OCI-LY7 (cell line): ENCODE measurements at regions not wholly inside any gene's neighbourhood (a gene's known extent, or its start where the extent isn't known, plus 50 kb on each side); places are given as distances from the start of the nearest gene placed in this dataset.

Experiments
- BruUV-seq: library from RNA; stranded (reverse); fragments of 400-500 nt; replicated peaks from 2 replicates; lab custom pipeline; 2021; lab: Mats Ljungman, UMichigan
- CTCF ChIA-PET: fragments of 300-600 bp; sonication (Branson Sonifier 250); formaldehyde crosslinking; loops from one replicate; lab custom pipeline; 2022; ENCODE audit warnings: antibody characterized with exemption; ENCODE audit not compliant: unreplicated experiment; lab: Charles Lee
- POLR2A ChIA-PET: fragments of 300-600 bp; sonication (Branson Sonifier 250); formaldehyde crosslinking; loops from one replicate; lab custom pipeline; 2022; ENCODE audit warnings: antibody characterized with exemption; lab: Charles Lee
- DNase-seq: peaks from one replicate; pipeline ENCODE4 v3.0.0-alpha.2; 2015; ENCODE audit warnings: low spot score
- H2AFZ ChIP-seq: fragments of 200-600 bp; sonication (generic), shearing (Covaris generic); 2 replicates; pipeline ENCODE4 v1.6.1; 2014; ENCODE audit warnings: mild to moderate bottlenecking, antibody characterized with exemption, low read length, moderate library complexity
- H3K27ac ChIP-seq: fragments of 200-600 bp; sonication (generic); 2 replicates; pipeline ENCODE4 v1.5.1; 2014; ENCODE audit warnings: mixed run types, low read depth, mild to moderate bottlenecking, moderate library complexity, low read length, inconsistent platforms; ENCODE audit not compliant: poor library complexity, severe bottlenecking
- H3K36me3 ChIP-seq: fragments of 200-600 bp; sonication (generic); 2 replicates; pipeline ENCODE4 v1.6.1; 2014; ENCODE audit warnings: mild to moderate bottlenecking, antibody characterized with exemption, low read length, moderate library complexity, mixed read lengths; ENCODE audit not compliant: insufficient read depth
- H3K4me1 ChIP-seq: fragments of 200-600 bp; sonication (generic); 2 replicates; pipeline ENCODE4 v1.5.1; 2014; ENCODE audit warnings: mild to moderate bottlenecking, low read length; ENCODE audit not compliant: insufficient read depth, poor library complexity, severe bottlenecking
- H3K4me2 ChIP-seq: fragments of 200-600 bp; sonication (generic); 2 replicates; pipeline ENCODE4 v1.6.1; 2014; ENCODE audit warnings: mild to moderate bottlenecking, low read length
- H3K4me3 ChIP-seq: fragments of 200-600 bp; sonication (generic); 2 replicates; pipeline ENCODE4 v1.5.1; 2014; ENCODE audit warnings: mild to moderate bottlenecking, low read depth, low read length; ENCODE audit not compliant: poor library complexity, severe bottlenecking
- H3K79me2 ChIP-seq: fragments of 200-600 bp; sonication (generic); 2 replicates; pipeline ENCODE4 v1.6.1; 2016; ENCODE audit warnings: low read depth, mild to moderate bottlenecking, low read length, moderate library complexity, mixed read lengths; ENCODE audit not compliant: insufficient read depth
- H3K9me2 ChIP-seq: fragments of 200-600 bp; sonication (generic); 2 replicates; pipeline ENCODE4 v1.6.1; 2016; ENCODE audit warnings: mild to moderate bottlenecking, low read length, mixed read lengths; ENCODE audit not compliant: insufficient read depth
- H3K9me3 ChIP-seq: fragments of 200-600 bp; sonication (generic); 2 replicates; pipeline ENCODE4 v1.6.1; 2014; ENCODE audit warnings: mild to moderate bottlenecking, mixed run types, low read length, mixed read lengths
- H4K20me1 ChIP-seq: fragments of 200-600 bp; sonication (generic); 2 replicates; pipeline ENCODE4 v1.6.1; 2014; ENCODE audit warnings: mild to moderate bottlenecking, antibody characterized with exemption, low read length, moderate library complexity, mixed read lengths; ENCODE audit not compliant: insufficient read depth
- EZH2phosphoT487 ChIP-seq: fragments of 200-600 bp; sonication (generic); IDR thresholded peaks from 2 replicates; pipeline ENCODE4 v1.6.1; 2018; ENCODE audit warnings: low read depth, borderline replicate concordance, mild to moderate bottlenecking, mixed run types, antibody characterized with exemption, low read length, moderate library complexity, mixed read lengths
- intact Hi-C: fragments of 100-400 bp; cut with micrococcal nuclease; formaldehyde crosslinking; loops from one replicate; pipeline ENCODE4 v1.10.0; 2022; ENCODE audit not compliant: unreplicated experiment
- TF ChIP-seq, protein P1 (sequence below): fragments of 200-600 bp; sonication (generic); conservative IDR thresholded peaks from 2 replicates; pipeline ENCODE4 v1.5.1; 2014; ENCODE audit warnings: mild to moderate bottlenecking, antibody characterized with exemption, low read length, moderate library complexity, mixed read lengths

DNA sequence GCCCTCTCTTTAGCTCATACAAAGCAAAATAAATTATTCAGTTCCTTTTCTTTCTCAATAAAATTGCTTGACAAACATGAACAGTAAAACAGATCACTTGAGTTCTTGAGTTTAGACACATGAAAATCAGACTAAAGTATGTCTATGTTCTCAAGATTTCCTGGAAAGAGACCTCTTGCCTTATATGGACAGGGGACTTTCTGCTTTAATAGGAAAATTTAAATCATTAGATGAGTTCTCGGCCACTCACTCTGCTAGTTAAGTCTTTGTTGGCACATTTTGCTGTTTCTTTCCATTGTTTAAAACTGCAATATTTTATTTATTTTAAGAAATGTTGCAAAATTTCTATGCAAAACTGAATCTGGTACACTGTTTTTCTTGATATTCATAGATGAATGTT, 207.8 kb downstream of the RND3 start:
- no TSS peak for BruUV-seq
- no peaks in the 10 kb centered on the region for H3K36me3 ChIP-seq
- TF ChIP-seq, protein P1, sequence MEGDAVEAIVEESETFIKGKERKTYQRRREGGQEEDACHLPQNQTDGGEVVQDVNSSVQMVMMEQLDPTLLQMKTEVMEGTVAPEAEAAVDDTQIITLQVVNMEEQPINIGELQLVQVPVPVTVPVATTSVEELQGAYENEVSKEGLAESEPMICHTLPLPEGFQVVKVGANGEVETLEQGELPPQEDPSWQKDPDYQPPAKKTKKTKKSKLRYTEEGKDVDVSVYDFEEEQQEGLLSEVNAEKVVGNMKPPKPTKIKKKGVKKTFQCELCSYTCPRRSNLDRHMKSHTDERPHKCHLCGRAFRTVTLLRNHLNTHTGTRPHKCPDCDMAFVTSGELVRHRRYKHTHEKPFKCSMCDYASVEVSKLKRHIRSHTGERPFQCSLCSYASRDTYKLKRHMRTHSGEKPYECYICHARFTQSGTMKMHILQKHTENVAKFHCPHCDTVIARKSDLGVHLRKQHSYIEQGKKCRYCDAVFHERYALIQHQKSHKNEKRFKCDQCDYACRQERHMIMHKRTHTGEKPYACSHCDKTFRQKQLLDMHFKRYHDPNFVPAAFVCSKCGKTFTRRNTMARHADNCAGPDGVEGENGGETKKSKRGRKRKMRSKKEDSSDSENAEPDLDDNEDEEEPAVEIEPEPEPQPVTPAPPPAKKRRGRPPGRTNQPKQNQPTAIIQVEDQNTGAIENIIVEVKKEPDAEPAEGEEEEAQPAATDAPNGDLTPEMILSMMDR = no peak
- TF ChIP-seq EZH2phosphoT487 = no peak

DNA sequence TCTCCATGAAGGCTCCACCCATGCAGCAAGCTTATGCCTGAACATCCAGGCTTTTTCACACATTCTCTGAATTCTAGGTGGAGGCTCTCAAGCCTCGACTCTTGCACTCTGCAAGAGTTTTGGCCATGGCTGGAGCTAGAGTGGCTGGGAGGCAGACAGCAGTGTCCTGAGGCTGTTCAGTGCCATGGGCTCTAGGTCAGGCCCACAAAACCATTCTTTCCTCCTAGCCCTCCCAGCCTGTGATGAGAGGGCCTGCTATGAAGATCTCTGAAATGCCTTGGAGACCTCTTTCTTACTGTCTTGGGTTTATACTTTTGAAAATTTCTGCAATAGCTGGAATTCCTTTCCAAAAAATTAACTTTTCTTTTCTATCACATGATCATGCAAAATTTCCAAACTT, 210.7 kb downstream of the RND3 start:
- H3K27ac ChIP-seq = no peak overlapping the region
- H2AFZ ChIP-seq = no peak overlapping the region
- H3K9me3 ChIP-seq = no peaks in the 10 kb centered on the region
- TF ChIP-seq, protein P1 = no peak
- TF ChIP-seq EZH2phosphoT487 = no peak
- BruUV-seq = no TSS peak
- DNase-seq = no peak
- H3K36me3 ChIP-seq = no peaks in the 10 kb centered on the region
- ChIA-PET POLR2A (no interaction called here), CTCF (no interaction called here)
- H3K9me2 ChIP-seq = no peaks in the 10 kb centered on the region
- H3K79me2 ChIP-seq = no peaks in the 10 kb centered on the region
- no peaks in the 10 kb centered on the region for H3K4me1 ChIP-seq
- no peaks in the 10 kb centered on the region for H4K20me1 ChIP-seq
- no peak overlapping the region for H3K4me3 ChIP-seq
- no peak overlapping the region for H3K4me2 ChIP-seq
- intact Hi-C loops = no loop called here

More for the DNA sequence above, 207.8 kb downstream of the RND3 start:
- H3K79me2 ChIP-seq = no peaks in the 10 kb centered on the region
- H3K4me3 ChIP-seq = no peak overlapping the region
- CTCF ChIA-PET = no interaction called here
- intact Hi-C loops = no loop called here
- no peaks in the 10 kb centered on the region for H3K9me2 ChIP-seq
- no peak overlapping the region for H3K4me2 ChIP-seq
- POLR2A ChIA-PET = interaction anchor here (1.2 kb wide), 1 partner anchor 190 kb away, joined by 4 read pairs; no protein-coding TSS in a partner anchor
- H4K20me1 ChIP-seq = no peaks in the 10 kb centered on the region
- DNase-seq = no peak
- no peak overlapping the region for H2AFZ ChIP-seq
- no peaks in the 10 kb centered on the region for H3K9me3 ChIP-seq
- H3K4me1 ChIP-seq = no peaks in the 10 kb centered on the region
- no peak overlapping the region for H3K27ac ChIP-seq

DNA sequence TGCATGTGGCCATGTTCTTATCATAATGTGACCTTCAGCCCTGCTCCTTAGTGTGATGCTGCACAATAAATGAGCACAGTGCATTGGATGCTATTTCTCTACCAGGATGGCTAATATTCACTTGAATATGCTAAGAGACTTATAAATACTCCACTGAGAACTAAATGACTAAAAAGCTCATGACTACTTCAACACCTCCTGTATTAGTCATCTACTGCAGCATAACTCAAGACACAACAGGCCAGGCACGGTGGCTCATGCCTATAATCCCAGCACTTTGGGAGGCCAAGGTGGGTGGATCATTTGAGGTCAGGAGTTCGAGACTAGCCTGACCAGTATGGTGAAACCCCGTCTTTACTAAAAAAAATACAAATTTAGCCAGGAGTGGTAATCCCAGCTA, 213.4 kb downstream of the RND3 start:
- H3K4me2 ChIP-seq = no peak overlapping the region
- POLR2A ChIA-PET = interaction anchor here (0.5 to 1.4 kb wide), 2 partner anchors 13 to 21 kb away, joined by 3 read pairs; no protein-coding TSS in a partner anchor
- BruUV-seq = no TSS peak

More for the DNA sequence above, 213.4 kb downstream of the RND3 start:
- CTCF ChIA-PET = interaction anchor here (1.0 kb wide), 1 partner anchor 8 kb away, joined by 3 read pairs; no protein-coding TSS in a partner anchor
- no peaks in the 10 kb centered on the region for H3K79me2 ChIP-seq
- H3K4me1 ChIP-seq = no peaks in the 10 kb centered on the region
- no peaks in the 10 kb centered on the region for H4K20me1 ChIP-seq
- DNase-seq = no peak
- no peak overlapping the region for H3K27ac ChIP-seq
- no peaks in the 10 kb centered on the region for H3K9me3 ChIP-seq
- TF ChIP-seq, protein P1 = no peak
- no peak for TF ChIP-seq EZH2phosphoT487
- H2AFZ ChIP-seq = no peak overlapping the region
- no peak overlapping the region for H3K4me3 ChIP-seq
- H3K36me3 ChIP-seq = no peaks in the 10 kb centered on the region
- no peaks in the 10 kb centered on the region for H3K9me2 ChIP-seq
- intact Hi-C loops = no loop called here
